PFSK-1 (cell line): ENCODE measurements at regions not wholly inside any gene's neighbourhood (a gene's known extent, or its start where the extent isn't known, plus 50 kb on each side); places are given as distances from the start of the nearest gene placed in this dataset.

Experiments used
- REST ChIP-seq, 2 experiments: IDR thresholded peaks; 2 replicates each; pipeline versions ENCODE4 v1.6.1 to v1.8.0; 2011 to 2012; ENCODE audit warnings: low read depth in 2 of 2, low read length in 2 of 2, control low read depth in 1 of 2, inconsistent platforms in 1 of 2, mild to moderate bottlenecking in 1 of 2, moderate library complexity in 1 of 2; ENCODE audit not compliant: insufficient read depth in 1 of 2
- SIN3A ChIP-seq: IDR thresholded peaks from 2 replicates; pipeline ENCODE4 v1.6.1; 2012; ENCODE audit warnings: mild to moderate bottlenecking, low read length, moderate library complexity, borderline replicate concordance; ENCODE audit not compliant: insufficient read depth

- TF ChIP-seq SIN3A: no peak
- no peak for TF ChIP-seq REST (IDR thresholded peaks at IDR 0.05; ENCODE audit: insufficient read depth in 1 of 2, low read depth in 2 of 2, low read length in 2 of 2)
These were observed 842.8 kb upstream of the CITED2 start for GRCh38 chr6:140217283-140217682.
